HK-2 (cell line): ENCODE measurements at regions not wholly inside any gene's neighbourhood (a gene's known extent, or its start where the extent isn't known, plus 50 kb on each side); places are given as distances from the start of the nearest gene placed in this dataset.

ENCODE experiments used
- DNase-seq: peaks from one replicate; pipeline ENCODE4 v3.0.0-alpha.2; 2018; ENCODE audit not compliant: unreplicated experiment

DNA sequence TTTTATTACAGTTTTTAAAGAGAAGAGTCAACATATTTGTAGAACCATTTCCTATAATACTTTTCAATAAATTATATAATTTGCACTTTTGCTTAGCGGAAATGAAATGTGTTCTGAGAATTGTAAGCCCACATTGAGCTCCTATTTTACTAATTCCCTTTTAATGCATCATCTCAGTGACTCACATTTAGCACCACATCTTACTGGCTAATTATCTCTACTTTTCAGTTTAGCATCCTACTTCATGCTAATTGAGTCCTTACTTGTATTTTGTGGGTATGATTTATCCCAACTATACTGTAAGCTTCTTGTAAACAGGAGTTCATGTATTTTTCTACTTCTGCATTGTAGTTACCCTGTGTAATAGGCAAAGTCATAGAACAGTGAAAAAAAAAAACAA, 67.5 kb downstream of the TMX1 start:
- DNase-seq, result no peak

DNA sequence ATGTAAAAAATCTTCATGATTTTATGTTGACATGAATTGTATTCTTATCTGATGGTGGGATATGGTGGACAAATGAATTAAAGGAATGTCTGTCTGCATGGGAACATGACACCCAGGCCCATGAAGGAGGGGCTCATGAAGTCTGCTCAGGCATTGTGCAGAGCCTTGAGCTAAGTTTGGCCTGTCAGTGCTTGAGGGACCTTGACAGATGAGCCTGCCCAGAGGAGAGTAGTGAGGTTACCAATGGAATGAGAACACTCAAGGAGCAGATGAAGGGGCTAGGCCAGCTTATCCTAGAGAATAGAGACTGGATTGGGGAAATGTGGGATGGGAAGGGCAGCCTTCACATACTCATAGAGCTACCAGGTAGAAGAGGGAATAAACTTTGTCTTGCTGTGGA, 68.8 kb downstream of the TMX1 start:
- no peak for DNase-seq

GRCh38 chr14:51310505-51310944, 70.5 kb downstream of the TMX1 start:
- DNase-seq, result no peak

DNA sequence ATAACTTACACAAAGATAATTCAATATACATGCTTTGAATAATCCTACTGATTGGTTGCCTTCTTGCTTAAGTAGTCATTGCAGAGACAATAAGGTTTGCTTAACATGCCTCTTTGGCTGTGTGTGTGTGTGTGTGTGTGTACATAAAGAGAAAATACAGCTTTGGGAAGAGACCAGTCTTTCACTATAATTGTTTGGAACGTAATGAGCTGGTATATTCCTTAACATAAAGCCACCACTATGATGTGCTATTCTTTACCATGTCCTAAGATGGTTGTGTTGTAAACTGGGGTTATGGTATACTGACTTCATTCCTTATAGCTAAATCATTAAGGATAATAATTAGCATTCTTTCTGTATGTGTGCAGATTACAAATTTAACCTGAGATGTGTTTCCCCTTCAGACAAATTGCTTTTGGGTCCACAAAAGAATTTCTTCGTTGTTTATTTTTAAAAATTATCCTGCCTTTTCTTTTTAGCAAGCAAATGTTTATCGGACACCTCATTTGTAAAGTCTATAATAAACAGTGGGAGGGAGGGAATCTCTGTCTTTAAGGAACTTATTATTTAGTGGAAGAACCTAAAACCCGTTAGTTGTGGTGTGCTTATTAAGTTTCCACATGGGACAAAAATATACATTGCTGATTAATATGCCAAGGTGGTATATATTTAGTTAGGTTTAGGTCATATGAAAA, 74.4 kb downstream of the TMX1 start:
- no peak for DNase-seq

DNA sequence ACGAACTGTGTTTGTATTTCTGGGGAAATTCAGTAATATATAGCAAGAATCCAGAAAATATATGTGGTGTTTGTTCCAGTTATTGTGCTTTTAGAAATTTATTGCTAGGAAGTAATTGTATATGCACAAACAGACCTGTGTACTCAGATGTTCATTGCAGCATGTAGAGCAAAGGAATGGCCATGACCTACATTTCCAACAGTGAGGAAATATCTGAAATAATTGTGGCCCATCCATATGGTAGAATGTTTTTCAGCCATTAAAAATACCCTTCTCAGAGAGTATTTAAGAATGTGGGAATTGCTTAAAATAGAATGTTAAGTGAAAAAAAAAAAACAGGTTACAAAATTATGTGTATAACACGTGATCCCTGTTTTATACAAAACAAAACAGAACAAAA, 77.3 kb downstream of the TMX1 start:
- DNase-seq, result no peak

DNA sequence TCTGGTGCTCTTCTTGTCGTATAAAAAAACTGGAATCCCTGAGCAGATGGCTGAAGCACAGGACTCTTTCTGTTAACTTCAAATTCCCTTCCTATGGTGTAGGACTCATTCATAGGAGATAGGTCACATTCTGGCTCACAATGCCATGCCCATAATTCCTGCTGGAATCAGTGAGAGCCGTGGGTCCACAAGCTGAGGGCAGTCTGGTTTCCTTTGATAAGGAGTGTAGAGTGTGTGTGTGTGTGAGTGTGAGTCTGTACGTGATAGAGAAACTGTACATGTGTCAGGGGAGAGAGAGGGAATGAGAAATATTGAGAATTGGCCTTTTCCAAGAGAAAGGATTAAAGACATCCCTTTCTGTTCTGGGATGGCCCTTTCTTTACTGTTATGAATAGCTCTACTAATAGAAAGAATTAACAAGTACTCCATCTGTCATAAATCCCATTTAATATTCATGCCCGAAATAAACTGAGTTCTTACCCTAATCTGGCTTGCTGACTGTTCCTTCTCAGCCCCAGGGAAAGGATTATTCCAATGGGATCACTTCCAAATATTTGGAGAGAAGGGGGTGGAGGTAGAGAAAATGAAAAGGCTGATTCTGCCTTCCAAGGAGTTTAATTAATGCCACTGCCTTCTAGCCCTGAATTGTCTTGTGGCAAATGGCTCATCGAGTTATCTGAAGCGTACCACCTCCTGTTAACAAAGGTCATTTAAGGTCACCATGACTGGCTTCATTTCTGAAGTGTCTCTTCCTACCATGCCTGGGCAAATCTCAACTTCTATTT, 79.0 kb downstream of the TMX1 start:
- no peak for DNase-seq

- DNase-seq, result no peak
Measured at GRCh38 chr14:51321036-51321435, 81.0 kb downstream of the TMX1 start.

- DNase-seq, result no peak
Measured at GRCh38 chr14:51323492-51323891, 83.4 kb downstream of the TMX1 start.

DNA sequence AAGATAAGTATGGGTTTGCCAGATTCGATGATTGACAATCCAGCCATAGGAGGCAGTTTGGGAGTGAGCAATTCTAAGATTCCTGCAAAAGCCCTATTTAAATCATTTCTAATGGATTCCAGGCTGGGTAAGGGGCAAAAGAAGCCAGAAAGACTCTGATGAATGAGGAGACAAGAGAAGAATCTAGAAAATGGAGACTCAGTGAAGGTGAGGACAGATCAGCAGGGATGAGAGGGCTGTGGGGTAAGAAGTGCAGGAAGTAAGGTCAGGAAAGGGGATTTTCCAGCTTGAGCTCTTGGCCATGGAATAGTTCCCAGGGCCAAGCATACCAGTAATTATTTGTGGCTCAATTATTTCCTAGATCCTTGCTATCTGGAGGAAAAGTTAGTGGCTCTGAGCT, 87.3 kb downstream of the TMX1 start:
- DNase-seq, result peak; percentile 11

GRCh38 chr14:51328064-51328771, 88.2 kb downstream of the TMX1 start:
- peak; percentile 55 for DNase-seq

- DNase-seq, result no peak
Measured at GRCh38 chr14:51328772-51329353, 88.8 kb downstream of the TMX1 start.

GRCh38 chr14:51331486-51332367, 91.7 kb downstream of the TMX1 start:
- no peak for DNase-seq

DNA sequence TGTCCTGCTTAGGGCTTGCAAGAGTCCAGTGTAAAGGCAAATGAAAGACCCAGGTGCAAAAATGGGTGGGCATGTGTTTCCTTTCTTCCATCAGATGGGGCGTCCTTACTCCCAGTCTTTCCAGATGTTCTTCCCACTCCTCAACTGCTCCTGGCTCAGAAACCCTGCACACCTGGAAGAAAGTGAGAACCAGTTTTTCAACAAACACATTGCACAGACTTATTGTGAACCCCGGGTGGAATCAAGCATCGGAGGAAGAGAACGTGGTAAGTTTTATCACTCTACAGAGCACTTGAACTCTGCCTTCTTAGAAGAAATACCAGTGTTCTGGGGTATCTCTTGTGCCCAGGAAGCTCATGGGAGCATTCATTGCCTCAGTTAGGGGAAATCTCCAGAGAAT, 93.3 kb downstream of the TMX1 start:
- DNase-seq, result no peak

- no peak for DNase-seq
Measured at GRCh38 chr14:51333901-51334521, 94.0 kb downstream of the TMX1 start.

DNA sequence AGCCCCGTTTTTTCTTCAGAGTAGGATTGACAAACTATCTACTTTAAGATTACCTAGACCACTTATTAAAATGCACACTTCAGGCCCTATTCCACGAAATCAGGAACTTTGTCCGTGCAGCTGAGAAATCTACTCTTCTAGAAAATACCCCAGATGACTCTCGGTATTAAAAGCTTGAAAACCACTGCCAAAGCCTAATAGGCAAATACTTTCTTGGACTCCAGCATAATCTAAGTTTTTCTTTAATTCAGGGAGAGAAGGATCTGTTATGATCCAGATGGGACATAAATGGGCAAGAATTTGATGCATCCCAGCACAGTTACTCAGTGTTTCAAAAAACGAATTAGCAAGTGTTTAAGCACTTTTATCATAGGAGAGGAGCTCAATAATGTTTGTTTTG, 94.5 kb downstream of the TMX1 start:
- no peak for DNase-seq

GRCh38 chr14:51335531-51335930, 95.5 kb downstream of the TMX1 start:
- no peak for DNase-seq

DNA sequence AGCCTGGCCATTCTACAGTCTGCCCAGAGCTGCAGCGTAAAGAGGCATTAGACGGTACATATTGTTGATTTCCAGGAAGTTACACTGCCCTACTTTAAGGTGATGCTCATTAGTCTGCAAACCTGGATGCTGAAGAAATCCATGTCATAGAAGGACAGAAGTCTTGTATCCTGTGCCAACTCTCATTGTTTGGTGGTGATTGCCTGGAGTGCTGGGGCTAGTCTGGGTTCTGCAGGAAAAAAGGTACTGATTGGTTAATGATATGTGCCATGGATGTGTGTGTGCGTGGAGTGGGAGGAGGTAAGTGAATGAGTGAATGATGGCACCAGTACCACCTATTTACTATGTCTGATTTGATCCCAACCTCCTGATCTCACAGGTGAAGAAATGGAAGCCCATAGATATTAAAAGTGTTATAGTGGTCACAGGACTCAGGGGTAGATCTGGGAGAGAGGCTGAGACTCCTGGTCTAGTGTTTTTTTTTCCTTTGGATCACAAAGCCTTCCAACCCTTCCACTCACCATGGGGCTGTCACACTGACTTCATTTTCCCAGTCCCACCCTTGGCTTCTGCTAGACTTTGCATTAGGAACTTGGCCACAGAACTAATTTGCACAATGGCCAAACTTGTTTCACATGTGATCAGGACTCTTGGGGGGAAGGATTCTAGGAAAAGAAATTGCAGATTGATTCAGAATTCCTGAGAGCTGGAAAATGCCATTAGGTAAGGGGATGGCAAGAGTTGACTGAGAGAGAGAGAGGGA, 96.1 kb downstream of the TMX1 start:
- DNase-seq, result no peak

- no peak for DNase-seq
Measured at GRCh38 chr14:51336734-51337133, 96.7 kb downstream of the TMX1 start.

GRCh38 chr14:51337520-51337919, 97.5 kb downstream of the TMX1 start:
- DNase-seq, result no peak

GRCh38 chr14:51341338-51341737, 101.3 kb downstream of the TMX1 start:
- no peak for DNase-seq
